GM19328 (cell line): ENCODE measurements at regions not wholly inside any gene's neighbourhood (a gene's known extent, or its start where the extent isn't known, plus 50 kb on each side); places are given as distances from the start of the nearest gene placed in this dataset.
"Not testable (repeated sequence)": the region's sequence is repeated elsewhere in the genome, so short reads cannot be mapped to it uniquely, and the experiment has no call there.

ENCODE experiments used
- ATAC-seq: cut with Tn5 transposase; IDR thresholded peaks from one replicate; pipeline ENCODE4 v1.9.1; 2021; ENCODE audit warnings: mild to moderate bottlenecking, moderate library complexity; ENCODE audit not compliant: unreplicated experiment

DNA sequence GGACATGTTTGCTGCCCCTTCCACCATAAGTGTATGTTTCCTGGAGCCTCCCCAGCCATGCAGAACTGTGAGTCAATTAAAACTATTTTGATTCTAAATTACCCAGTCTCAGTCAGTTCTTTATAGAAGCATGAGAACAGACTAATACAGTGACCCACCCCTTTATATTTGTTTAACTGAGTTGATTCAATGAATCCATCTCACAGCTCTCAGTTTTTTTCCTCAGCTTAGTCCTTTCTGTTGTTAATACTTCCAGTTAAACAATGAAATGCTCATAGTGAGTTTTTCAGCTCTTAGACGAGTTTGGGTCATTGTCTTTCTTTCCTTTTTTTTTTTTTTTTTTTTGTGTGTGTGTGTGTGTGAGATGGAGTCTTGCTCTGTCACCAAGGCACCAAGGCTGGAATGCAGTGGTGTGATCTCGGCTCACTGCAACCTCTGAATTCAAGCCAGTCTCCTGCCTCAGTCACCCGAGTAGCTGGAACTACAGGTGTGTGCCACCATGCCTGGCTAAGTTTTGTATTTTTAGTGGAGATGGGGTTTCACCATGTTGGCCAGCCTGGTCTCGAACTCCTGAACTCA is 627.4 kb downstream of the SPATA31A7 start:
- not testable (repeated sequence) for ATAC-seq

DNA sequence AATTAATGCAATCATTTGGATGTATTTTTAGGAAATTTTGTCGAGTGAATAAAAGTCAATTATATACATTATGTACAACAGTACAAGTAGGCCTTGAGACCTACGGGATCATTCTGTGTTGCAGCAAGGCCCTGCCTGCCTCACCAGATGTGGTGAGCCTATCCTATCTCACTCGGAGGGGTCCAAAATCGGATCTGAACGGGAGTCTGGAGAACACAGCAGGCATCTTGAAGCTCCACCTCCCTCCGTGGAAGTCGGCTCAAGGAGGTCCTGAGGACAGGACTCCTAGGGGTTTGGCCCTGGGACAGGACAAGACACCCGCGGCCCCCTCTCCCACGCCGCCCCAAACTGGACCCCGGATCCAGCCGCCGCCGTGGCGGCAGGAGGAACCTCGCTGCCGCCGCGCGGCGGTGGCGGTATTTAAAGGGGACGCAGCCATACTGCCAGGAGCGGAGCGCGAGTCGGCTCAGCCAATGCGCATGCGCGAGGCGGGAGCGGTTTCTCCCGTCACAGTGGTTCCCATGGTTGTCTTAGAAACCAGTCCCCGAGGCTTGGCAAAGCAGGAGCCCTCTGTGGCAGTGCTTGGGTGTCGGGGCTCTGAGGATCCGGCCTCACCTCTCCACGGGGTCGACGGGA is 663.9 kb downstream of the SPATA31A7 start:
- peak; percentile 73 for ATAC-seq

DNA sequence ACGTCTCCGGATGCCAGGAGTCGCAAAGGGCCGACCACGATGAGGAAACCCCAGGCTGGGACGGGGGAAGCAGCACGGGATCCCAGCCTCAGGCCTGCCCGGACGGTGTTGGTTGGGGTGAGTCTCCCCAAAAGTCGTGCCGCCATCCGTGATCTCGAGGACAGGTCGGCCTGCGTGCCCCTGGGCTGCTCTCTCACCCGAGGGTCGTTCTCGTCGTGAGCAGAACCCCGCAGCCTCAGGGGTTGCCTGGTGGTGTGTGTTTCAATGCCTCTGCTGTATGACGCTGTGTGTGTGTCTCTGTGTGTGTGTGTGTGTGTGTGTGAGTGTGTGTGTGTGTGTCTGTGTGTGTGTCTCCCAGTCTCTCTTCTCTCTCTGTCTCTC is 664.4 kb downstream of the SPATA31A7 start:
- ATAC-seq = not testable (repeated sequence)

DNA sequence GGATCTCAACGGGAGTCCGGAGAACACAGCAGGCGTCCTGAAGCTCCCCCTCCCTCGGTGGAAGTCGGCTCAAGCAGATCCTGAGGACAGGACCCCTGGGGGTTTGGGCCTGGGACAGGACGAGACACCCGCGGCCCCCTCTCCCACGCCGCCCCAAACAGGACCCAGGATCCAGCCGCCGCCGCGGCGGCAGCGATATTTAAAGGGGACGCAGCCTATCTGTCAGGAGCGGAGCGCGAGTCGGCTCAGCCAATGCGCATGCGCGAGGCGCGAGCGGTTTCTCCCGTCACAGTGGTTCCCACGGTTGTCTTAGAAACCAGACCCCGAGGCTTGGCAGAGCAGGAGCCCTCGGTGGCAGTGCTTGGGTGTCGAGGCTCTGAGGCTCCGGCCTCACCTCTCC is 666.4 kb downstream of the SPATA31A7 start:
- ATAC-seq = peak; percentile 80

DNA sequence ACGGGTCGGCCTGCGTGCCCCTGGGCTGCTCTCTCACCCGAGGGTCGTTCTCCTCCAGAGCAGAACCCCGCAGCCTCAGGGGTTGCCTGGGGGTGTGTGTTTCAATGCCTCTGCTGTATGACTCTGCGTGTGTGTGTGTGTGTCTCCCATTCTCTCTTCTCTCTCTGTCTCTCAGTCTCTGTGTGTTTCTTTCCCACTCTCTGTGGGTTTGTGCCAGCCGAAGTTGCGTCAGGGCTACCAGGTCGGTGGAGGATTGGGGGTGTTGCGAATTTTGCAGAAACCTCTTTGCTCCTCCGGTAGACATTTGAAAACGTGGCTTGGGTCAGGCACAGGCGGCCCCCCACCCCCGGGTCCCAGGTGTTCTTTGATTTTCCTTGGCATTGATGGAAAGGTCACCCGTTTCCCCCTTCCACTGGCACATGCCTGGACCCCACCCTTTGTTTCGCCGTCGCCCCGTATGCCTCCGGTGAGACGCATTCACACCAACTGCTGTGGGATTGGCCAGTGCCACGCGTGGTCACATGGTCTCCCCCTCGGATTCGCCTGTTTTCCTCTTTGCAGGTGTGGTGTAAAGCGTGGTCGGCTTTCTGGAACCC is 667.1 kb downstream of the SPATA31A7 start:
- not testable (repeated sequence) for ATAC-seq

DNA sequence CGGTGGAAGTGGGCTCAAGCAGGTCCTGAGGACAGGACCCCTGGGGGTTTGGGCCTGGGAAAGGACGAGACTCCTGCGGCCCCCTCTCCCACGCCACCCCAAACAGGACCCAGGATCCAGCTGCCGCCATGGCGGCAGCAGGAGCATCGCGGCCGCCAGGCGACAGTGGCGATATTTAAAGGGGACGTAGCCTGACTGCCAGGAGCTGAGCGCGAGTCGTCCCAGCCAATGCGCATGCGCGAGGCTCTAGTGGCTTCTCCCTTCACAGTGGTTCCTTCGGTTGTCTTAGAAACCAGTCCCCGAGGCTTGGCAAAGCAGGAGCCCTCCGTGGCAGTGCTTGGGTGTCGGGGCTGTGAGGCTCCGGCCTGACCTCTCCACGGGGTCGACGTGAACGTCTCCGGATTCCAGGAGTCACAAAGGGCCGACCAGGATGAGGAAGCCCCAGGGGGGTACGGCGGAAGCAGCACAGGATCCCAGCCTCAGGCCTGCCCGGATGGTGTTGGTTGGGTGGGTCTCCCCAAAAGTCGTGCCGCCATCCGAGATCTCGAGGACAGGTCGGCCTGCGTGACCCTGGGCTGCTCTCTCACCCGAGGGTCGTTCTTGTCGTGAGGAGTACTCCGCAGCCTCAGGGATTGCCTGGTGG is 668.0 kb downstream of the SPATA31A7 start:
- peak; percentile 69 for ATAC-seq

DNA sequence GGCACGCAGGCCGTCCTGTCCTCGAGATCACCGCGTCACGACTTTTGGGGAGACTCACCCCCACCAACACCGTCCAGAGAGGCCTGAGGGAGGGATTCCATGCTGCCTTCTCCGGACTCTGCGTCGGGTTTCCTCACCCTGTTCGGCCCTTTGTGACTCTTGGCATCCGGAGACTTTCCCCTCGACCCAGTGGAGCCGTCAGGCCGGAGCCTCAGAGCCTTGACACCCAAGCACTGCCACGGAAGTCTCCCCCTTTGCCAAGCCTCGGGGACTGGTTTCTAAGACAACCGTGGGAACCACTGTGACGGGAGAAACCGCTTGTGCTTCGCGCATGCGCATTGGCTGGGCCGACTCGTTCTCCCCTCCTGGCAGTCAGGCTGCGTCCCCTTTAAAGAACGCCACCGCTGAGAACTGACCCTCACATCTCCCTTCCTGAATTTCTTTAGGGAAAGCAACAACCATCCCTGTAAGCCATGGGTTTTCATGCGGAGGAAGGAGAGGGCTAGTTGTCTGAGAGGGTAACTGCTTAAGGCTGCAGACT is 672.7 kb downstream of the SPATA31A7 start:
- ATAC-seq = peak; percentile 60

DNA sequence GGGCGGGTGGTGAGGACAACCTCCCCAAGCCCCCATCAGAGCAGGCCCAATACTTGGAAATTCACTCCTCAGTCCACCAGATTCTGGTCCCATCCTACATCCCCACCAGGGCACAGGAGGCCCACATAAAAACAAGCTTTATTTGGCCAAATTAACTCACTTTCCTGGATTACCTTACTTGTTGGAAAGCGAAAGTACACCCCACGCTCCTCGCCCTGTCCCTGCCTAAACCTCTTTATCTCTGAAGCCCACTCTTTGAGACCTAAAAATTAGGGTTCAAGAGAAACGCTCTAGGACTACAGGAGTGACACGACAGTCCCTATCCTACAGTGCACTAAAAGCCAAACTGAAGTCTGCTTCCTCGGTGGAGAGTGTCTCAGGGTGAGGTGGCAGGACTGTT is 674.6 kb downstream of the SPATA31A7 start:
- ATAC-seq = not testable (repeated sequence)

DNA sequence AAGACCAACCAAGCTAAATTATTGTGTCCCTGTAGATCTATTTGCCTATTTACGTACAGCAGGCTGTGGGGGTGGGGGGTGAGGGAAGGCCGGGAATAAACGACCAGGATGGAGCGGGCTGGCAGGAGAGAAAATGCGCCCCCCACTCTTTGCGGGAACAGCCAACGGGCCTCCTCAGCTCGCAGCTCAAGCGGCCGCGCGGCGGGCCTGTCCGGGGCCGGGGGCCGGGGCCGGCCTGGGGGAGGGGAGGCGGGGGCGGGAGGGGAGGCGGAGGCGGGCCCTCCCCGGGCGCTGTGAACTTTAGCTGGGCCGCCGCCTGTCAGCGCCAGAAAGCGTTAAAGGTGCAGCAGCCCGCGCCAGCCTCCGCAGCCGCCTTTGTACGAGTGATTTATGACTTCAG is 679.1 kb downstream of the SPATA31A7 start:
- ATAC-seq = not testable (repeated sequence)

DNA sequence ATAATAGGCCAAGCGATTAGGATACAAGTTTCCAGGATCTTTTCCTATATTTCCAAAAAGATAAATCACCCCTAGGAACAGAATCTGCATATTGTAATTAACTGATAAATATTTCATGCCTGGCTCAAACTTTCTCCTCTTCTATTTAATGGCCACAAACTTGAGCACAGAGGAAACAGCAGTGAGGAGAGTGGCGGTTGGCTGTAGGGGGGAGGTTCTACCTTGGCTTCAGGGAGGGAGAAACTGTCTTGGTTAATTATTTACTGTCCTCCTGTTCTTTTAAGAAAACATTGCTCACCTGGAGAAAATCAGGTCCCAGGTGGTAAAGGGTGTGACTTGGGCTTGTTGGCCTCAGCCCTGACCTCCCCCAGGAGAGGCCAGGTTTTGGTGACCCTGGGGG is 682.5 kb downstream of the SPATA31A7 start:
- not testable (repeated sequence) for ATAC-seq
